T-helper 1 cell treated with Interleukin-12 subunit alpha and Interleukin-12 subunit beta and Interleukin-4 antibody, amounts not matched to agents 30 μg/mL and 1 μg/mL, for 36 hours (primary cell): ENCODE measurements at regions not wholly inside any gene's neighbourhood (a gene's known extent, or its start where the extent isn't known, plus 50 kb on each side); places are given as distances from the start of the nearest gene placed in this dataset.

Experiments used
- H3K27ac Mint-ChIP-seq: one replicate; pipeline ENCODE4 v1.8.0; 2021; ENCODE audit warnings: mild to moderate bottlenecking, mixed read lengths
- H3K27me3 Mint-ChIP-seq: one replicate; pipeline ENCODE4 v1.8.0; 2021; ENCODE audit warnings: low read depth, mixed read lengths
- H3K36me3 Mint-ChIP-seq: one replicate; pipeline ENCODE4 v1.8.0; 2021; ENCODE audit warnings: low read depth, mixed read lengths
- H3K4me1 Mint-ChIP-seq: one replicate; pipeline ENCODE4 v1.8.0; 2021; ENCODE audit warnings: low read depth, mixed read lengths
- H3K4me3 Mint-ChIP-seq: one replicate; pipeline ENCODE4 v1.8.0; 2021; ENCODE audit warnings: mild to moderate bottlenecking, moderate library complexity, mixed read lengths
- H3K9me3 Mint-ChIP-seq: one replicate; pipeline ENCODE4 v1.8.0; 2021; ENCODE audit warnings: mixed read lengths

- Mint-ChIP-seq H3K36me3 (no peaks in the 10 kb centered on the region), H3K27ac (no peak overlapping the region), H3K9me3 (no peaks in the 10 kb centered on the region), H3K4me1 (no peaks in the 10 kb centered on the region), H3K27me3 (peaks cover 19% of the 10 kb centered on the region), H3K4me3 (no peak overlapping the region)
Measured at GRCh38 chr20:4491643-4492042, 194.6 kb upstream of the PRNP start.

DNA sequence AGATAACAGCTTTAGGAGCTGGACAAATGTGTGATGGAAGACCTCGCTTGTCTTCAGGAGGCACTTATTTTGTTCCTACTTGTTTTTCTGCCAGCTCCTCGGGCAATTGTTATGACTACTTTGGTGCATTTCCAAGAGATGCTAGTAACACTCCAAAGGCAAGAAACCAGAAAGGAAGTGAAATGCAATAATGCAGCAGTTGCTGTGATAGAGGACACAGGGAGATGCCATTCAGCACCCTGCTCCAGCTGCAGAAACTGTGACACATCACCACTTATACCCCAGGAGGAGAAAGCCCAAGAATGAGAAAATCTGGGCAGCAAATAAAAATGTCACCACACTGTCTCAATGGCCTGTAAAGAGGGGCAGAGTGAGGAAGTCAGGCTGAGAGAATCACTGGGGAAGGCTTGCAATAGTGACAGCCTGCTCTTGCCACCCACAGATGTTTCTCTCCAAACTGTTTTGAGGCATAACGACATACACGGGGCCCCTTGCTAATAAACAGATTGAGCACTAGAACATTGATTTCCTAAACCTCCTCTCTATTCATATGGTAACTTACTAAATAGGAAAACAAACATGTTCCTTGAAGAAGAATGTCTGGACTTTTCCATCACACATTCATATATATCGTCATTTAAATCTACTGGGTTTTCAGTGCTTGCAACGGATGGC, 195.5 kb upstream of the PRNP start:
- Mint-ChIP-seq H3K9me3 (no peaks in the 10 kb centered on the region), H3K4me3 (no peak overlapping the region), H3K4me1 (no peaks in the 10 kb centered on the region), H3K36me3 (no peaks in the 10 kb centered on the region), H3K27ac (no peak overlapping the region), H3K27me3 (peaks cover 19% of the 10 kb centered on the region)

GRCh38 chr20:4490045-4490444, 196.2 kb upstream of the PRNP start:
- no peaks in the 10 kb centered on the region for H3K9me3 Mint-ChIP-seq
- no peaks in the 10 kb centered on the region for H3K36me3 Mint-ChIP-seq
- no peak overlapping the region for H3K4me3 Mint-ChIP-seq
- H3K4me1 Mint-ChIP-seq = no peaks in the 10 kb centered on the region
- H3K27me3 Mint-ChIP-seq = peaks cover 19% of the 10 kb centered on the region
- no peak overlapping the region for H3K27ac Mint-ChIP-seq

GRCh38 chr20:4488407-4489339, 197.6 kb upstream of the PRNP start:
- H3K4me1 Mint-ChIP-seq = no peaks in the 10 kb centered on the region
- no peak overlapping the region for H3K4me3 Mint-ChIP-seq
- no peak overlapping the region for H3K27ac Mint-ChIP-seq
- peaks cover 19% of the 10 kb centered on the region for H3K27me3 Mint-ChIP-seq
- no peaks in the 10 kb centered on the region for H3K36me3 Mint-ChIP-seq
- no peaks in the 10 kb centered on the region for H3K9me3 Mint-ChIP-seq

GRCh38 chr20:4484379-4484997, 201.8 kb upstream of the PRNP start:
- Mint-ChIP-seq H3K36me3 (no peaks in the 10 kb centered on the region), H3K4me1 (no peaks in the 10 kb centered on the region), H3K27ac (no peak overlapping the region), H3K27me3 (peaks cover 14% of the 10 kb centered on the region), H3K4me3 (no peak overlapping the region), H3K9me3 (no peaks in the 10 kb centered on the region)

DNA sequence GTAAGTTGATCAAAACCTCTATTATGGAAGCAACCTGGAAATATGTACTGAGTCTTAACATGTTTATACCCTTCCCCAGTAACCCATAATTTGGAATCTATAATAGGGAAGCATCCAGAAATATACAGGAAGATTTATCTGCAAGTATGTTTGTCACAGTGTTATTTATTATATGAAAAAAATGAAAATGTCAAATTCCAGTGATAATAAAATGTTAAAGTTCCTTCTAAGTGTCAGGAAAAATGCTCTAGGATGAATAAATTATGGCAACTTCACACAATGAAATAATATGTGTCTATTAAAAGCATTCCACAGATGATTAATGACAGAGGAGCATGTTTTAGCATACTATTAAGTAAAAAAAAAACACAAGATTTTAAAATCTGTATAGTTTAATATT, 202.3 kb upstream of the PRNP start:
- Mint-ChIP-seq H3K27ac (no peak overlapping the region), H3K4me3 (no peak overlapping the region), H3K9me3 (no peaks in the 10 kb centered on the region), H3K4me1 (no peaks in the 10 kb centered on the region), H3K27me3 (peaks cover 14% of the 10 kb centered on the region), H3K36me3 (no peaks in the 10 kb centered on the region)

GRCh38 chr20:4483486-4483885, 202.8 kb upstream of the PRNP start:
- H3K9me3 Mint-ChIP-seq = no peaks in the 10 kb centered on the region
- peaks cover 15% of the 10 kb centered on the region for H3K27me3 Mint-ChIP-seq
- H3K27ac Mint-ChIP-seq = no peak overlapping the region
- H3K36me3 Mint-ChIP-seq = no peaks in the 10 kb centered on the region
- H3K4me1 Mint-ChIP-seq = no peaks in the 10 kb centered on the region
- no peak overlapping the region for H3K4me3 Mint-ChIP-seq

GRCh38 chr20:4480104-4480503, 206.2 kb upstream of the PRNP start:
- Mint-ChIP-seq H3K27me3 (peaks cover 19% of the 10 kb centered on the region), H3K4me1 (no peaks in the 10 kb centered on the region), H3K27ac (no peak overlapping the region), H3K36me3 (no peaks in the 10 kb centered on the region), H3K9me3 (no peaks in the 10 kb centered on the region), H3K4me3 (no peak overlapping the region)

DNA sequence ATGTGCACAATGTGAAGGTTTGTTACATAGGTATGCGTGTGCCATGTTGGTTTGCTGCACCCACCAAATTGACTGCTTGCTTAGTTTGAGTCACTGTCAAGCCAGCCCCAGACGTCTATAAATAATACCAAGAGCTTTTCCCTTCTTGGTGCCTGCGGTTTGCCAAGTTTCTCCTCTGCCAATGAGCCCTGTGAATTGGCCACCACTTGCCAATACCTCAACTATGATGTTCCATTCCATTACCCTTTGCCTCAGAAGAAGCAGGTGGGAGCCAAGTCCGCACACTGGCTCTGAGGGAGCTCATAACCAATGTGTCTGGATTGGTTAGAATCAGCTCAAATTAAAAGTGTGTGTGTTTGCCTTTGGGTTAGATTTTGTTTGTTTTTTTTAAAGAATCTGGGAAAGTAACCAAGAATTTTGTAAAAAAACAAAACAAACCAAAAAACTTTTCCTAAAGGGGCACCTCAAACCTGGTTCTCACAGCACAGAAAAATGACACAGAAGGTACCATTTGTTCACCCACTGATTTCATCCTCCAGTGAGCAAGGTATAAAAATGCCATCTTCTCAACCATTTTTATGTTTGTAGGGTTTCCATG, 209.3 kb upstream of the PRNP start:
- Mint-ChIP-seq H3K4me3 (no peak overlapping the region), H3K36me3 (no peaks in the 10 kb centered on the region), H3K4me1 (no peaks in the 10 kb centered on the region), H3K27me3 (peaks cover 14% of the 10 kb centered on the region), H3K9me3 (no peaks in the 10 kb centered on the region), H3K27ac (no peak overlapping the region)

GRCh38 chr20:4472906-4473305, 213.3 kb upstream of the PRNP start:
- Mint-ChIP-seq H3K4me1 (no peaks in the 10 kb centered on the region), H3K27me3 (peaks cover 12% of the 10 kb centered on the region), H3K4me3 (no peak overlapping the region), H3K36me3 (no peaks in the 10 kb centered on the region), H3K27ac (no peak overlapping the region), H3K9me3 (no peaks in the 10 kb centered on the region)

- Mint-ChIP-seq H3K27ac (no peak overlapping the region), H3K9me3 (no peaks in the 10 kb centered on the region), H3K4me1 (no peaks in the 10 kb centered on the region), H3K4me3 (no peak overlapping the region), H3K27me3 (peaks cover 10% of the 10 kb centered on the region), H3K36me3 (no peaks in the 10 kb centered on the region)
Measured at GRCh38 chr20:4471221-4471620, 215.0 kb upstream of the PRNP start.

GRCh38 chr20:4470375-4470774, 215.9 kb upstream of the PRNP start:
- H3K36me3 Mint-ChIP-seq = no peaks in the 10 kb centered on the region
- no peaks in the 10 kb centered on the region for H3K9me3 Mint-ChIP-seq
- H3K4me3 Mint-ChIP-seq = no peak overlapping the region
- peaks cover 10% of the 10 kb centered on the region for H3K27me3 Mint-ChIP-seq
- H3K27ac Mint-ChIP-seq = no peak overlapping the region
- no peaks in the 10 kb centered on the region for H3K4me1 Mint-ChIP-seq

DNA sequence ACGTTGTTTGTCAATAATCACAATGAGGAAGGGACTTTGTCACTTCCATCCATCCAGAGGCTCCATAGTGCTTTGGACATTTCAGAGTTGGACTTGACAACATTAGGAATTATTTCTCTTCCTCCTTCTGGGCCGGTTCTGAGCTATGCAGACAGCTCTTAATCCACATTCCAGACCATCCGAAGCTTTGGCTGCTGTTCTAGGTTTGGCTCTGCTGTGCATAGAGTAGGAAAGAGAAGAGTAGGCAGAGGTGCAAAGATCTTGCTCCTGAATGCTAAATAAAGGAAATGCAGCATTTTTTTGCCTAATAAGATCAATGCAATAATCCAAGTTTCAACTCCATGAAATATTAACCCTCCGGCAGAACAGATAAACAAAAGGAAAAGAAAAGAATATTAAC, 216.3 kb upstream of the PRNP start:
- Mint-ChIP-seq H3K36me3 (no peaks in the 10 kb centered on the region), H3K4me3 (no peak overlapping the region), H3K27me3 (peaks cover 6% of the 10 kb centered on the region), H3K27ac (no peak overlapping the region), H3K9me3 (no peaks in the 10 kb centered on the region), H3K4me1 (no peaks in the 10 kb centered on the region)

DNA sequence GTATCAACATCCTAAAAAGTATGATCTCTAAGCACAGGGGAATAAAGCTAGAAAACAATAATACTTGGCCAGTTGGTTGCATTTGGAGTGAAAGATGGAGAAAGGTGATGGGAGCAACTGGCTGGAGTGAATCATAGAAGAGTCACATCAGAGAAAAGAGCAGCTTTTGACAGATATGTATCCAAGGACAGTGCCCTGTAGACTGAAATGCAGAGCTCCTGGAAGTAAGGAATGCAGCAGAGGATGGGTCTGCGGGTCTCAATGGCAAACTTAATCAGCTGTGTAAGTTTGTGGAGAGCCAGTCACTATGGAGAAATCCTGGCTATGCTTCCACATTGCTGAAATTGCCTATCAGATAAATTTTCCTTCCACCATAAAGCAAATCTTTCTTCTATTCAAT, 218.1 kb upstream of the PRNP start:
- no peaks in the 10 kb centered on the region for H3K36me3 Mint-ChIP-seq
- no peak overlapping the region for H3K27ac Mint-ChIP-seq
- H3K4me3 Mint-ChIP-seq = no peak overlapping the region
- H3K9me3 Mint-ChIP-seq = no peaks in the 10 kb centered on the region
- H3K4me1 Mint-ChIP-seq = no peaks in the 10 kb centered on the region
- peaks cover 3% of the 10 kb centered on the region for H3K27me3 Mint-ChIP-seq
